H1 (cell line): ENCODE measurements at regions not wholly inside any gene's neighbourhood (a gene's known extent, or its start where the extent isn't known, plus 50 kb on each side); places are given as distances from the start of the nearest gene placed in this dataset.

Experiments used
- CTCF ChIA-PET: fragments of 300-600 bp; sonication (Branson Sonifier 250); formaldehyde crosslinking; loops from one replicate; lab custom pipeline; 2021; ENCODE audit not compliant: partially characterized antibody; lab: Charles Lee
- POLR2A ChIA-PET: fragments of 300-600 bp; sonication (Branson Sonifier 250); formaldehyde crosslinking; loops from one replicate; lab custom pipeline; 2021; ENCODE audit warnings: inconsistent platforms; ENCODE audit not compliant: partially characterized antibody; lab: Charles Lee
- DNase-seq, 2 experiments: peaks; one replicate each; pipeline versions ENCODE4 v3.0.0 to v3.0.0-alpha.2; 2010 to 2022; ENCODE audit warnings: low spot score in 2 of 2, low read depth in 1 of 2, mixed read lengths in 1 of 2
- FAIRE-seq: peaks from 2 replicates; lab custom pipeline; 2011; peaks lifted over from hg19 to GRCh38; lab: Jason Lieb, UNC
- H2AFZ ChIP-seq: 2 replicates; pipeline ENCODE4 v1.8.1; 2012; ENCODE audit warnings: low read length, inconsistent platforms
- H2AK5ac ChIP-seq: 2 replicates; pipeline ENCODE4 v1.6.1; 2013; ENCODE audit warnings: low read depth, low read length
- H2BK120ac ChIP-seq: replicated peaks from 2 replicates; pipeline ENCODE3; 2013; ENCODE audit warnings: low read depth, low read length, inconsistent platforms
- H2BK12ac ChIP-seq: 2 replicates; pipeline ENCODE4 v1.6.1; 2013; ENCODE audit warnings: low read depth, low read length
- H2BK15ac ChIP-seq: 2 replicates; pipeline ENCODE4 v1.6.1; 2013; ENCODE audit warnings: low read length
- H2BK20ac ChIP-seq: 2 replicates; pipeline ENCODE4 v1.6.1; 2013; ENCODE audit warnings: low read length
- H2BK5ac ChIP-seq: 2 replicates; pipeline ENCODE4 v1.6.1; 2013; ENCODE audit warnings: low read depth, low read length
- H3K14ac ChIP-seq: 2 replicates; pipeline ENCODE4 v1.6.1; 2013; ENCODE audit warnings: inconsistent platforms; ENCODE audit not compliant: insufficient read length
- H3K18ac ChIP-seq: 2 replicates; pipeline ENCODE4 v1.6.1; 2013; ENCODE audit warnings: low read length; ENCODE audit errors: extremely low read depth
- H3K23ac ChIP-seq: 2 replicates; pipeline ENCODE4 v1.6.1; 2013; ENCODE audit warnings: inconsistent platforms; ENCODE audit not compliant: insufficient read length
- H3K23me2 ChIP-seq: 2 replicates; pipeline ENCODE4 v1.6.1; 2013; ENCODE audit warnings: low read depth, low read length
- H3K27ac ChIP-seq: 2 replicates; pipeline ENCODE4 v1.6.1; 2011; ENCODE audit warnings: low read depth, low read length, inconsistent platforms
- H3K27me3 ChIP-seq, 4 experiments: replicated peaks in 1 of 4; 1 replicate in 1 of 4; 2 replicates in 3 of 4; pipeline versions ENCODE4 v1.6.1 to v1.8.1; 2011 to 2013; ENCODE audit warnings: low read length in 3 of 4, mild to moderate bottlenecking in 3 of 4, inconsistent platforms in 2 of 4, mixed read lengths in 2 of 4, moderate library complexity in 1 of 4; ENCODE audit not compliant: control insufficient read depth in 3 of 4, insufficient read depth in 3 of 4; ENCODE audit errors: extremely low read depth in 1 of 4
- H3K36me3 ChIP-seq, 4 experiments: 2 replicates each; pipeline versions ENCODE4 v1.6.1 to v1.8.1; 2011 to 2013; ENCODE audit warnings: mild to moderate bottlenecking in 4 of 4, low read length in 3 of 4, moderate library complexity in 2 of 4, control low read depth in 1 of 4, inconsistent platforms in 1 of 4; ENCODE audit not compliant: insufficient read depth in 4 of 4, control insufficient read depth in 2 of 4
- H3K4ac ChIP-seq: replicated peaks from 2 replicates; pipeline ENCODE3; 2013; ENCODE audit warnings: low read length, low read depth, mixed read lengths, inconsistent platforms; ENCODE audit not compliant: insufficient read length
- H3K4me1 ChIP-seq, 4 experiments: replicated peaks in 1 of 4; 1 replicate in 1 of 4; 2 replicates in 3 of 4; pipeline versions ENCODE4 v1.6.1 to v1.8.1; 2011 to 2013; ENCODE audit warnings: low read length in 3 of 4, inconsistent platforms in 2 of 4, mixed read lengths in 1 of 4; ENCODE audit not compliant: insufficient read depth in 4 of 4, control insufficient read depth in 3 of 4
- H3K4me2 ChIP-seq, 2 experiments: 2 replicates each; pipeline versions ENCODE4 v1.6.1 to v1.8.1; 2011 to 2013; ENCODE audit warnings: low read depth in 2 of 2, low read length in 2 of 2, control low read depth in 1 of 2, inconsistent platforms in 1 of 2, mild to moderate bottlenecking in 1 of 2; ENCODE audit not compliant: insufficient read depth in 1 of 2
- H3K4me3 ChIP-seq, 4 experiments: fragments of 200-600, 300-600 bp in 1 of 4; sonication (generic), shearing (Covaris generic), sonication (Bioruptor Twin) in 1 of 4; 2 replicates each; pipeline versions ENCODE4 v1.5.1 to v1.8.1; 2011 to 2016; ENCODE audit warnings: low read length in 4 of 4, low read depth in 3 of 4, control low read depth in 2 of 4, inconsistent platforms in 2 of 4, mild to moderate bottlenecking in 2 of 4, mixed read lengths in 1 of 4, moderate library complexity in 1 of 4; ENCODE audit not compliant: insufficient read depth in 2 of 4; ENCODE audit errors: extremely low read depth in 1 of 4
- H3K56ac ChIP-seq: replicated peaks from 2 replicates; pipeline ENCODE3; 2013; ENCODE audit warnings: low read depth, mild to moderate bottlenecking, mixed read lengths, low read length, inconsistent platforms; ENCODE audit not compliant: insufficient read length
- H3K79me1 ChIP-seq: 2 replicates; pipeline ENCODE4 v1.6.1; 2013; ENCODE audit warnings: low read depth, low read length, control low read depth
- H3K79me2 ChIP-seq, 2 experiments: 2 replicates each; pipeline versions ENCODE4 v1.6.1 to v1.8.1; 2012 to 2013; ENCODE audit warnings: low read length in 2 of 2, mild to moderate bottlenecking in 2 of 2, inconsistent platforms in 1 of 2; ENCODE audit not compliant: insufficient read depth in 2 of 2, control insufficient read depth in 1 of 2
- H3K9ac ChIP-seq, 4 experiments: replicated peaks in 1 of 4; 1 replicate in 1 of 4; 2 replicates in 3 of 4; pipeline versions ENCODE4 v1.6.1 to v1.8.1; 2011 to 2013; ENCODE audit warnings: low read depth in 3 of 4, low read length in 3 of 4, control low read depth in 2 of 4, mild to moderate bottlenecking in 2 of 4, moderate library complexity in 2 of 4, inconsistent platforms in 1 of 4; ENCODE audit errors: extremely low read depth in 1 of 4
- H3K9me3 ChIP-seq, 2 experiments: 2 replicates each; pipeline versions ENCODE4 v1.6.1 to v1.8.1; 2012 to 2013; ENCODE audit warnings: mild to moderate bottlenecking in 2 of 2, moderate library complexity in 2 of 2, control low read depth in 1 of 2, inconsistent platforms in 1 of 2, low read depth in 1 of 2, low read length in 1 of 2, mixed read lengths in 1 of 2; ENCODE audit not compliant: insufficient read depth in 2 of 2
- H4K20me1 ChIP-seq, 2 experiments: replicated peaks in 1 of 2; 2 replicates each; pipeline versions ENCODE3 to v1.8.1; 2011 to 2013; ENCODE audit warnings: inconsistent platforms in 2 of 2, low read length in 2 of 2, mild to moderate bottlenecking in 1 of 2; ENCODE audit not compliant: insufficient read depth in 2 of 2, control insufficient read depth in 1 of 2
- H4K5ac ChIP-seq: 2 replicates; pipeline ENCODE4 v1.6.1; 2013; ENCODE audit warnings: low read length, low read depth, mixed read lengths, inconsistent platforms; ENCODE audit not compliant: insufficient read length
- H4K8ac ChIP-seq: 2 replicates; pipeline ENCODE4 v1.8.0; 2013; ENCODE audit warnings: mild to moderate bottlenecking, moderate library complexity, low read length, inconsistent platforms; ENCODE audit not compliant: insufficient read depth; ENCODE audit errors: extremely low read depth
- H4K91ac ChIP-seq: replicated peaks from 2 replicates; pipeline ENCODE3; 2013; ENCODE audit warnings: low read length, mixed read lengths, inconsistent platforms; ENCODE audit not compliant: insufficient read length
- CHD2 ChIP-seq: IDR thresholded peaks from 2 replicates; pipeline ENCODE4 v1.6.1; 2012; ENCODE audit warnings: low read length, improper control_type of control experiment
- WGBS, 2 experiments: shearing (Covaris generic) in 1 of 2; methylation state at CpG; one replicate each; pipeline versions ENCODE4 v1.1.6 to v1.1.7; 2013 to 2015; ENCODE audit warnings: low lambda C conversion rate in 2 of 2, mixed read lengths in 2 of 2, inconsistent platforms in 1 of 2, low coverage in 1 of 2, missing lambda C conversion rate in 1 of 2; ENCODE audit not compliant: insufficient replicate concordance in 2 of 2, insufficient coverage in 1 of 2, insufficient read length in 1 of 2; ENCODE audit errors: extremely low coverage in 1 of 2, missing lambda C conversion rate in 1 of 2; 5-methylcytosine and 5-hydroxymethylcytosine counted together

DNA sequence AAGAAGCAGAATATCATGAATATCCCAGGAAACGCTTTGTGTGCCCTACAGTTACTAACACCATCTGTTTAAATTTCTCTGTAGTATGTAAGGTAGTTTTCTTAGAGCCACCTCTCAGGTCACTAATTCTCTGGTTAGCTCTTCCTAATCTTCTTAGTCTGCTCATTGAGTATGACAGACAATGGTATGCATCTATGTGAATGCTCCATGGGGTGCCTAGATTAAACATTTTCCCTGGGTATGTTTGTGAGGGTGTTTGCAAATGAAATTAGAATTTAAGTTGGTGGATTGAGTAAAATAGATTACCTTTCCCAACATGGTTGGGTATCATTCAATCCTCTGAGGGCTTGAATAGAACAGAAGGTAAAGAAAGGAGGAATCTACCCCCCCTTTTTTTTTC, 233.0 kb downstream of the PCDH18 start:
- no peak overlapping the region for H2BK5ac ChIP-seq
- ChIA-PET CTCF (no interaction called here), POLR2A (no interaction called here)
- no peaks in the 10 kb centered on the region for H3K27me3 ChIP-seq
- H3K79me2 ChIP-seq, result no peaks in the 10 kb centered on the region
- H3K36me3 ChIP-seq, result no peaks in the 10 kb centered on the region
- no peak overlapping the region for H2BK120ac ChIP-seq
- no peak for TF ChIP-seq CHD2
- H3K4me3 ChIP-seq, result no peak overlapping the region
- no peak overlapping the region for H2BK20ac ChIP-seq
- H4K8ac ChIP-seq, result no peak overlapping the region
- H4K91ac ChIP-seq, result no peak overlapping the region
- no peak overlapping the region for H2AFZ ChIP-seq
- no peak overlapping the region for H3K4ac ChIP-seq
- no peak overlapping the region for H2BK15ac ChIP-seq
- no peak overlapping the region for H3K18ac ChIP-seq
- H3K4me1 ChIP-seq, result no peaks in the 10 kb centered on the region
- H4K20me1 ChIP-seq, result no peaks in the 10 kb centered on the region
- H3K23ac ChIP-seq, result no peak overlapping the region
- H3K27ac ChIP-seq, result no peak overlapping the region
- no peak overlapping the region for H3K14ac ChIP-seq
- H3K9ac ChIP-seq, result no peak overlapping the region
- H2BK12ac ChIP-seq, result no peak overlapping the region
- H3K9me3 ChIP-seq, result no peaks in the 10 kb centered on the region
- 95% methylated on average over 1 of the region's 1 CpG; no CpG with 5 or more reads in 1 of the 2 experiments for WGBS, 2 experiments
- no peak overlapping the region for H3K4me2 ChIP-seq
- no peaks in the 10 kb centered on the region for H3K23me2 ChIP-seq
- no peak for FAIRE-seq
- H3K56ac ChIP-seq, result no peak overlapping the region
- H3K79me1 ChIP-seq, result no peaks in the 10 kb centered on the region
- no peak overlapping the region for H4K5ac ChIP-seq
- DNase-seq, result no peak
- H2AK5ac ChIP-seq, result no peak overlapping the region
